CD4-positive, alpha-beta T cell (primary cell): ENCODE measurements at regions not wholly inside any gene's neighbourhood (a gene's known extent, or its start where the extent isn't known, plus 50 kb on each side); places are given as distances from the start of the nearest gene placed in this dataset.

Source experiments
- ATAC-seq: fragments of 200-7000 bp; cut with Tn5 transposase; one replicate; pipeline ENCODE4 v1.10.0; 2022; ENCODE audit warnings: mild to moderate bottlenecking; ENCODE audit not compliant: poor library complexity
- CTCF ChIA-PET: fragments of 350-600 bp; sonication (Branson Sonifier 250); formaldehyde crosslinking; loops from one replicate; lab custom pipeline; 2021; ENCODE audit warnings: antibody characterized with exemption, inconsistent platforms; lab: Charles Lee
- POLR2A ChIA-PET: fragments of 350-600 bp; sonication (Branson Sonifier 250); formaldehyde crosslinking; loops from one replicate; lab custom pipeline; 2021; ENCODE audit warnings: antibody characterized with exemption, inconsistent platforms; lab: Charles Lee
- DNase-seq, 14 experiments: peaks; one replicate each; pipeline ENCODE4 v3.0.0-alpha.2; 2013 to 2020; ENCODE audit warnings: mixed read lengths in 2 of 14
- H3K27ac ChIP-seq, 2 donors: one replicate each; pipeline versions ENCODE4 v1.5.1 to v1.7.0; 2013; ENCODE audit warnings: low read length in 2 of 2, low read depth in 1 of 2, mild to moderate bottlenecking in 1 of 2
- H3K27me3 ChIP-seq, 2 experiments: 1 replicate in 1 of 2; 2 replicates in 1 of 2; pipeline versions ENCODE4 v1.6.1 to v1.7.0; 2013; ENCODE audit warnings: low read length in 2 of 2, control low read depth in 1 of 2, mild to moderate bottlenecking in 1 of 2, moderate library complexity in 1 of 2; ENCODE audit not compliant: insufficient read depth in 2 of 2, control insufficient read depth in 1 of 2
- H3K36me3 ChIP-seq: one replicate; pipeline ENCODE4 v1.6.1; 2013; ENCODE audit warnings: low read length, control low read depth; ENCODE audit not compliant: insufficient read depth
- H3K4me1 ChIP-seq: one replicate; pipeline ENCODE4 v1.6.1; 2013; ENCODE audit warnings: low read length, control low read depth; ENCODE audit not compliant: insufficient read depth
- H3K4me3 ChIP-seq: one replicate; pipeline ENCODE4 v1.5.1; 2013; ENCODE audit warnings: mild to moderate bottlenecking, low read length, moderate library complexity
- H3K9me3 ChIP-seq, 2 experiments: 1 replicate in 1 of 2; 2 replicates in 1 of 2; pipeline versions ENCODE4 v1.6.1 to v1.7.0; 2013; ENCODE audit warnings: low read length in 2 of 2, mild to moderate bottlenecking in 2 of 2, control low read depth in 1 of 2, moderate library complexity in 1 of 2; ENCODE audit not compliant: control insufficient read depth in 1 of 2, insufficient read depth in 1 of 2
- H3K27ac Mint-ChIP-seq: one replicate; pipeline ENCODE4 v1.8.0; 2020; ENCODE audit warnings: mixed read lengths
- H3K27me3 Mint-ChIP-seq: one replicate; pipeline ENCODE4 v1.8.0; 2021; ENCODE audit warnings: mixed read lengths
- H3K36me3 Mint-ChIP-seq: one replicate; pipeline ENCODE4 v1.8.0; 2021; ENCODE audit warnings: low read depth, mixed read lengths
- H3K4me1 Mint-ChIP-seq: one replicate; pipeline ENCODE4 v1.8.0; 2021; ENCODE audit warnings: low read depth, mixed read lengths
- H3K4me3 Mint-ChIP-seq: one replicate; pipeline ENCODE4 v1.8.0; 2020; ENCODE audit warnings: mild to moderate bottlenecking, mixed read lengths
- H3K9me3 Mint-ChIP-seq: one replicate; pipeline ENCODE4 v1.8.0; 2020; ENCODE audit warnings: mixed read lengths
- intact Hi-C, 2 experiments: fragments of 100-400 bp; cut with DNase I in 1 of 2; cut with micrococcal nuclease in 1 of 2; formaldehyde crosslinking; loops; one replicate each; pipeline versions ENCODE4 v1.15.1 to v1.9.0; 2023 to 2025; cut with DNase I, micrococcal nuclease
- TF ChIP-seq, protein P1 (sequence below): fragments of 200-600 bp; IDR thresholded peaks from one replicate; pipeline ENCODE4 v1.8.0; 2022; ENCODE audit warnings: antibody characterized with exemption, mild to moderate bottlenecking

DNA sequence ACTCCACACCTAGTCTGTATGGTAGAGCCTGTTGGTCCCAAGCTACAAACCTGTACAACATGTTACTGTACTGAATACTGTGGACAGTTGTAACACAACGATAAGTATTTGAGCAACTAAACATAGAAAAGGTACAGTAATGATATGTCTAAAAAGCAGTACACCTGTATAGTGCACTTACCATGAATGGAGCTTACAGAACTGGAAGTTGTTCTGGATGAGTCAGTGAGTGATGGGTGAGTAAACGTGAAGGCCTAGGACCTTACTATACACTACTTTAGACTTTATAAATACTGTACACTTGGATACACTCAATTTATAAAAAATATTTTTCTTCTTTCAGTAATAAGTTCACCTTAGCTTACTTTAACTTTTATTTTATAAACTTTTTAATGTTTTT, 104.0 kb downstream of the TMA16 start:
- Mint-ChIP-seq H3K9me3 (no peaks in the 10 kb centered on the region), H3K36me3 (no peaks in the 10 kb centered on the region), H3K27me3 (no peaks in the 10 kb centered on the region), H3K4me3 (no peak overlapping the region), H3K27ac (no peak overlapping the region), H3K4me1 (peaks cover 5% of the 10 kb centered on the region)
- no peak for ATAC-seq
- Histone ChIP-seq H3K36me3 (no peaks in the 10 kb centered on the region), H3K4me1 (no peaks in the 10 kb centered on the region), H3K27me3 (no peaks in the 10 kb centered on the region), H3K4me3 (no peak overlapping the region), H3K9me3 (no peaks in the 10 kb centered on the region), H3K27ac (no peak overlapping the region)
- ChIA-PET CTCF (no interaction called here), POLR2A (interaction anchor here (0.6 kb wide), 1 partner anchor 8 kb away, joined by 3 read pairs; no protein-coding TSS in a partner anchor)
- TF ChIP-seq, protein P1, sequence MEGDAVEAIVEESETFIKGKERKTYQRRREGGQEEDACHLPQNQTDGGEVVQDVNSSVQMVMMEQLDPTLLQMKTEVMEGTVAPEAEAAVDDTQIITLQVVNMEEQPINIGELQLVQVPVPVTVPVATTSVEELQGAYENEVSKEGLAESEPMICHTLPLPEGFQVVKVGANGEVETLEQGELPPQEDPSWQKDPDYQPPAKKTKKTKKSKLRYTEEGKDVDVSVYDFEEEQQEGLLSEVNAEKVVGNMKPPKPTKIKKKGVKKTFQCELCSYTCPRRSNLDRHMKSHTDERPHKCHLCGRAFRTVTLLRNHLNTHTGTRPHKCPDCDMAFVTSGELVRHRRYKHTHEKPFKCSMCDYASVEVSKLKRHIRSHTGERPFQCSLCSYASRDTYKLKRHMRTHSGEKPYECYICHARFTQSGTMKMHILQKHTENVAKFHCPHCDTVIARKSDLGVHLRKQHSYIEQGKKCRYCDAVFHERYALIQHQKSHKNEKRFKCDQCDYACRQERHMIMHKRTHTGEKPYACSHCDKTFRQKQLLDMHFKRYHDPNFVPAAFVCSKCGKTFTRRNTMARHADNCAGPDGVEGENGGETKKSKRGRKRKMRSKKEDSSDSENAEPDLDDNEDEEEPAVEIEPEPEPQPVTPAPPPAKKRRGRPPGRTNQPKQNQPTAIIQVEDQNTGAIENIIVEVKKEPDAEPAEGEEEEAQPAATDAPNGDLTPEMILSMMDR: no peak
- intact Hi-C loops: no loop called here
- DNase-seq: no peak

DNA sequence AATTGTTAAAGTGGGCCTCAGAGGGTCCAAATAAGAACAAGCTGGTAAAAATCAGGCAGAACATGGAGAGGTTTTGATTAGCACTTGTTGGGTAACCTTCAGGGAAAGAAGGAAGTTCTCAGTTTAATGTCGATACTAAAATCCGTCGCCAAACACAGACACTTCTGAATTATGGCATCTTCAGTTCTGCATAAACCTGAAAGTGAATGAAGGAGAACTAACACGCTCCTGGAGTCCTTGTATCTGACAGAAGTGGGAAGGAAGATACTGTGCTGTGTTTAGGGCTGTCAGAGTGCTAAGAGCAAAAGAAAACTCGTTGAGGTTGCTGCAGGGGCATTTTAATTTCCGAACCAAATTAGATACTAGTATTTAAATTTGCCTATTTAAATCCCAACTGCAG, 106.2 kb downstream of the TMA16 start:
- no peak overlapping the region for H3K27ac Mint-ChIP-seq
- H3K4me3 Mint-ChIP-seq: no peak overlapping the region
- Histone ChIP-seq H3K27me3 (no peaks in the 10 kb centered on the region), H3K4me3 (no peak overlapping the region), H3K27ac (no peak overlapping the region), H3K36me3 (no peaks in the 10 kb centered on the region), H3K4me1 (no peaks in the 10 kb centered on the region), H3K9me3 (no peaks in the 10 kb centered on the region)
- TF ChIP-seq, protein P1: no peak
- ATAC-seq: no peak
- H3K27me3 Mint-ChIP-seq: no peaks in the 10 kb centered on the region
- no peak for DNase-seq
- no peaks in the 10 kb centered on the region for H3K9me3 Mint-ChIP-seq
- CTCF ChIA-PET: interaction anchor here (0.5 kb wide), 1 partner anchor 12 kb away, joined by 3 read pairs; no protein-coding TSS in a partner anchor
- H3K4me1 Mint-ChIP-seq: peaks cover 5% of the 10 kb centered on the region
- H3K36me3 Mint-ChIP-seq: no peaks in the 10 kb centered on the region
- POLR2A ChIA-PET: no interaction called here
- intact Hi-C loops: no loop called here

DNA sequence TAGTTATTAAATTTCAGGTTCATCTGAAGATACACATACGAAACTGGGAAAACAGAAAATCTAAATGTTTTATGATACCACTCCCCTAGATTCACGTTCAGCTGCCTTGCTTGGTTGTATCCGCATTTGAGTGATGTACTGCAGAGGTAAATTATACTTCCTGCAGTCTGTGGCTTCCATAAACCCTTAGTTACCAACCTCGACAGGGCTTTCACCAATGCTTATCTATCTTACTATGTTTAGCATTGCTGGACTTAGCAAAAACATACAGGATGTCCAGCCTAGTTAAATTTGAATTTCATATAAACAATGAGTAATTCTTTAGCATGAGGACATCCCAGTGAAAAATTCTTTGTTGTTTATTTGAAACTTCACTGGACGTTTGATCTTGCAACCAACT, 108.8 kb downstream of the TMA16 start:
- Histone ChIP-seq H3K27me3 (no peaks in the 10 kb centered on the region), H3K27ac (no peak overlapping the region), H3K4me1 (no peaks in the 10 kb centered on the region), H3K36me3 (no peaks in the 10 kb centered on the region), H3K9me3 (no peaks in the 10 kb centered on the region), H3K4me3 (no peak overlapping the region)
- TF ChIP-seq, protein P1: no peak
- no peak overlapping the region for H3K4me3 Mint-ChIP-seq
- ChIA-PET CTCF (interaction anchor here (1.3 kb wide), 1 partner anchor 10 kb away, joined by 3 read pairs; no protein-coding TSS in a partner anchor), POLR2A (no interaction called here)
- ATAC-seq (no peak), DNase-seq (no peak)
- no peaks in the 10 kb centered on the region for H3K9me3 Mint-ChIP-seq
- no peak overlapping the region for H3K27ac Mint-ChIP-seq
- no peaks in the 10 kb centered on the region for H3K36me3 Mint-ChIP-seq
- intact Hi-C loops: no loop called here
- H3K4me1 Mint-ChIP-seq: peaks cover 22% of the 10 kb centered on the region
- peaks cover 5% of the 10 kb centered on the region for H3K27me3 Mint-ChIP-seq
